ENCODE measurements at regions not wholly inside any gene's neighbourhood (a gene's known extent, or its start where the extent isn't known, plus 50 kb on each side); places are given as distances from the start of the nearest gene placed in this dataset.

DNA sequence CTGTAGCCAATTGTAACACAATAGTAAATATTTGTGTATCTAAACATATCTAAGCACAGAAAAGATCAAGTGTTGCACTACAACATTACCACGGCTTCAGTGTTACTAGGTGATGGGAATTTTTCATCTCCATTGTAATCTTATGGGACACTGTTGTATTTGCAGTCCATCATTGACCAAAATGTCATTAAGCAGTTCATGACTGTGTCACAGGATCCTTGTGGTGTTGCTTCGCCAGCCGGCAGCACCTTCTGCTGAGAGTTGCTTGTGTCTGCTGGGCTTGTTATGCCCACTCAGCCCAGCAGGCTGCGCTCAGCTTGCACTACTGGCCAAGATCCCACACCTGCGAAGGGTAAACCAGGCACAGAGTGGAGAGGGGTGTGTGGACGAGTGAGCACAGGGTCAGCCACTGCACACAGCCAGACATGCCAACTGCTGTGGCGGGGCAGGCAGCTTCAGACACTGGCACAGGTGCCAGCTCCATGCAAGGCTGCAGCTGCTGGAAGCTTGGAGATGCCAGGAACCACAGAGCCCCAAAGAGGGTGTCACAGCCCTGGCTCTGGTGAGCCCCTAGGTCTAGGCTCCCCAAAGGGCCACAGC is 273.7 kb downstream of the CETN3 start:
- H3K36me3 ChIP-seq (ENCODE audit: low read length), result no peaks in the 10 kb centered on the region
- H3K79me2 ChIP-seq (ENCODE audit: insufficient read depth, low read length), result no peaks in the 10 kb centered on the region
- H3K9ac ChIP-seq (ENCODE audit: low read length), result no peak overlapping the region
- no peak overlapping the region for H3K4me2 ChIP-seq (ENCODE audit: low read depth, low read length, poor library complexity, severe bottlenecking)
- H2AFZ ChIP-seq (ENCODE audit: low read depth, low read length, severe bottlenecking), result no peak overlapping the region
- H3K27me3 ChIP-seq (ENCODE audit: low read length), result no peaks in the 10 kb centered on the region
- TF ChIP-seq, protein P1, sequence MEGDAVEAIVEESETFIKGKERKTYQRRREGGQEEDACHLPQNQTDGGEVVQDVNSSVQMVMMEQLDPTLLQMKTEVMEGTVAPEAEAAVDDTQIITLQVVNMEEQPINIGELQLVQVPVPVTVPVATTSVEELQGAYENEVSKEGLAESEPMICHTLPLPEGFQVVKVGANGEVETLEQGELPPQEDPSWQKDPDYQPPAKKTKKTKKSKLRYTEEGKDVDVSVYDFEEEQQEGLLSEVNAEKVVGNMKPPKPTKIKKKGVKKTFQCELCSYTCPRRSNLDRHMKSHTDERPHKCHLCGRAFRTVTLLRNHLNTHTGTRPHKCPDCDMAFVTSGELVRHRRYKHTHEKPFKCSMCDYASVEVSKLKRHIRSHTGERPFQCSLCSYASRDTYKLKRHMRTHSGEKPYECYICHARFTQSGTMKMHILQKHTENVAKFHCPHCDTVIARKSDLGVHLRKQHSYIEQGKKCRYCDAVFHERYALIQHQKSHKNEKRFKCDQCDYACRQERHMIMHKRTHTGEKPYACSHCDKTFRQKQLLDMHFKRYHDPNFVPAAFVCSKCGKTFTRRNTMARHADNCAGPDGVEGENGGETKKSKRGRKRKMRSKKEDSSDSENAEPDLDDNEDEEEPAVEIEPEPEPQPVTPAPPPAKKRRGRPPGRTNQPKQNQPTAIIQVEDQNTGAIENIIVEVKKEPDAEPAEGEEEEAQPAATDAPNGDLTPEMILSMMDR (IDR thresholded peaks at IDR 0.05; ENCODE audit: insufficient read depth, low read length, poor library complexity, severe bottlenecking), result no peak
- TF ChIP-seq EZH2phosphoT487 (conservative IDR thresholded peaks at IDR 0.05; ENCODE audit: low read length), result no peak
- H3K9me3 ChIP-seq (ENCODE audit: insufficient read depth, low read length), result no peaks in the 10 kb centered on the region
- no peaks in the 10 kb centered on the region for H3K9me2 ChIP-seq (replicated peaks; ENCODE audit: insufficient read depth, low read length)
- H3F3A ChIP-seq (ENCODE audit: insufficient read depth), result no peaks in the 10 kb centered on the region
- H4K20me1 ChIP-seq (ENCODE audit: low read depth, low read length), result no peaks in the 10 kb centered on the region
- no peak overlapping the region for H3K4me3 ChIP-seq (ENCODE audit: insufficient read depth, low read length, poor library complexity, severe bottlenecking)
- H3K27ac ChIP-seq (ENCODE audit: low read depth, low read length), result no peak overlapping the region

- Histone ChIP-seq H3K36me3 (ENCODE audit: low read length) (no peaks in the 10 kb centered on the region), H3K4me3 (ENCODE audit: insufficient read depth, low read length, poor library complexity, severe bottlenecking) (no peak overlapping the region), H3K27me3 (ENCODE audit: low read length) (no peaks in the 10 kb centered on the region), H2AFZ (ENCODE audit: low read depth, low read length, severe bottlenecking) (no peak overlapping the region), H4K20me1 (ENCODE audit: low read depth, low read length) (no peaks in the 10 kb centered on the region), H3K9me3 (ENCODE audit: insufficient read depth, low read length) (no peaks in the 10 kb centered on the region), H3K4me2 (ENCODE audit: low read depth, low read length, poor library complexity, severe bottlenecking) (no peak overlapping the region), H3K27ac (ENCODE audit: low read depth, low read length) (no peak overlapping the region), H3K79me2 (ENCODE audit: insufficient read depth, low read length) (no peaks in the 10 kb centered on the region), H3K9ac (ENCODE audit: low read length) (no peak overlapping the region), H3F3A (ENCODE audit: insufficient read depth) (no peaks in the 10 kb centered on the region), H3K9me2 (replicated peaks; ENCODE audit: insufficient read depth, low read length) (no peaks in the 10 kb centered on the region)
- TF ChIP-seq, protein P1 (IDR thresholded peaks at IDR 0.05; ENCODE audit: insufficient read depth, low read length, poor library complexity, severe bottlenecking), result no peak
- TF ChIP-seq EZH2phosphoT487 (conservative IDR thresholded peaks at IDR 0.05; ENCODE audit: low read length), result no peak
Measured at GRCh38 chr5:90134892-90135291, 274.7 kb downstream of the CETN3 start.

DNA sequence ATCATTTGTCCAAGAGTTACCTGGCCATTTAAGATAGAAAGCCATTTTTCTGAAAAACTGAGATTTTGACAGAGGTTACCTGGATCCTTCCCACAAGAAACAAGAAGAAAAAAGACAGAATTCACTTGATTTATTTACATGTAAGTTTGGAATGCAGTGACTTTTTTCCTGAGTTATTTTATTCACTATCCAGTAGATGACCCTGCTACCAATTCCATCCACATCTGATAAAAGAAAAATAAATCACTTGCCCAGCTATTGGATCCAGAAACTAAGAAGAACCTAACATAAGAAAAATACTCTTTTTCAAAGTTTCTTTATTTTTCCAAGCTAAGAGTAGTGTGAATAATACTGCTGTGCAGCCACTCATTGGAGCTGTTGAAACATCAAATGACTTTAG is 275.2 kb downstream of the CETN3 start:
- Histone ChIP-seq H4K20me1 (ENCODE audit: low read depth, low read length) (no peaks in the 10 kb centered on the region), H3K9ac (ENCODE audit: low read length) (no peak overlapping the region), H3K79me2 (ENCODE audit: insufficient read depth, low read length) (no peaks in the 10 kb centered on the region), H3K9me3 (ENCODE audit: insufficient read depth, low read length) (no peaks in the 10 kb centered on the region), H3K27ac (ENCODE audit: low read depth, low read length) (no peak overlapping the region), H3K36me3 (ENCODE audit: low read length) (no peaks in the 10 kb centered on the region), H2AFZ (ENCODE audit: low read depth, low read length, severe bottlenecking) (no peak overlapping the region), H3K9me2 (replicated peaks; ENCODE audit: insufficient read depth, low read length) (no peaks in the 10 kb centered on the region), H3K4me2 (ENCODE audit: low read depth, low read length, poor library complexity, severe bottlenecking) (no peak overlapping the region), H3F3A (ENCODE audit: insufficient read depth) (no peaks in the 10 kb centered on the region), H3K4me3 (ENCODE audit: insufficient read depth, low read length, poor library complexity, severe bottlenecking) (no peak overlapping the region), H3K27me3 (ENCODE audit: low read length) (no peaks in the 10 kb centered on the region)
- TF ChIP-seq, protein P1 (IDR thresholded peaks at IDR 0.05; ENCODE audit: insufficient read depth, low read length, poor library complexity, severe bottlenecking), result no peak
- no peak for TF ChIP-seq EZH2phosphoT487 (conservative IDR thresholded peaks at IDR 0.05; ENCODE audit: low read length)

Measured in SU-DHL-6 (cell line).